Glutamatergic neuron (in vitro differentiated cells): ENCODE measurements at regions not wholly inside any gene's neighbourhood (a gene's known extent, or its start where the extent isn't known, plus 50 kb on each side); places are given as distances from the start of the nearest gene placed in this dataset.

Source experiments
- DNase-seq: peaks from one replicate; pipeline ENCODE4 v3.0.0; 2022
- H3K27ac Mint-ChIP-seq: one replicate; pipeline ENCODE4 v1.8.0; 2020; ENCODE audit warnings: mild to moderate bottlenecking, mixed read lengths, inconsistent platforms; ENCODE audit not compliant: unreplicated experiment
- H3K27me3 Mint-ChIP-seq: one replicate; pipeline ENCODE4 v1.8.0; 2020; ENCODE audit warnings: mild to moderate bottlenecking, moderate library complexity, mixed read lengths, inconsistent platforms; ENCODE audit not compliant: unreplicated experiment
- H3K36me3 Mint-ChIP-seq: one replicate; pipeline ENCODE4 v1.8.0; 2020; ENCODE audit warnings: mild to moderate bottlenecking, mixed read lengths, inconsistent platforms; ENCODE audit not compliant: unreplicated experiment
- H3K4me1 Mint-ChIP-seq: one replicate; pipeline ENCODE4 v1.8.0; 2020; ENCODE audit warnings: mild to moderate bottlenecking, low read depth, mixed read lengths, inconsistent platforms; ENCODE audit not compliant: unreplicated experiment
- H3K4me3 Mint-ChIP-seq: one replicate; pipeline ENCODE4 v1.8.0; 2020; ENCODE audit warnings: mild to moderate bottlenecking, mixed read lengths, inconsistent platforms; ENCODE audit not compliant: unreplicated experiment
- H3K9me3 Mint-ChIP-seq: one replicate; pipeline ENCODE4 v1.8.0; 2020; ENCODE audit warnings: mild to moderate bottlenecking, moderate library complexity, mixed read lengths, inconsistent platforms; ENCODE audit not compliant: unreplicated experiment
- CTCF ChIP-seq: fragments of 200-600 bp; sonication (generic); IDR thresholded peaks from one replicate; pipeline ENCODE4 v1.5.0; 2021; ENCODE audit not compliant: partially characterized antibody, unreplicated experiment

- H3K4me1 Mint-ChIP-seq, result no peaks in the 10 kb centered on the region
- H3K9me3 Mint-ChIP-seq, result no peaks in the 10 kb centered on the region
- DNase-seq, result no peak
- TF ChIP-seq CTCF, result no peak
- H3K4me3 Mint-ChIP-seq, result no peak overlapping the region
- H3K27me3 Mint-ChIP-seq, result peaks cover 1% of the 10 kb centered on the region
- H3K36me3 Mint-ChIP-seq, result no peaks in the 10 kb centered on the region
- no peak overlapping the region for H3K27ac Mint-ChIP-seq
These were observed 52.5 kb upstream of the C11orf58 start for GRCh38 chr11:16685914-16686313.

GRCh38 chr11:16678466-16679116 lies 59.9 kb upstream of the C11orf58 start:
- H3K9me3 Mint-ChIP-seq, result no peaks in the 10 kb centered on the region
- H3K4me1 Mint-ChIP-seq, result no peaks in the 10 kb centered on the region
- no peak overlapping the region for H3K4me3 Mint-ChIP-seq
- no peak overlapping the region for H3K27ac Mint-ChIP-seq
- H3K27me3 Mint-ChIP-seq, result no peaks in the 10 kb centered on the region
- no peak for DNase-seq
- TF ChIP-seq CTCF, result no peak
- no peaks in the 10 kb centered on the region for H3K36me3 Mint-ChIP-seq

- H3K27me3 Mint-ChIP-seq, result no peaks in the 10 kb centered on the region
These were observed 68.5 kb upstream of the C11orf58 start for GRCh38 chr11:16669799-16670415.

GRCh38 chr11:16632295-16633200 lies 105.9 kb upstream of the C11orf58 start:
- no peak for DNase-seq
- Mint-ChIP-seq H3K4me3 (no peak overlapping the region), H3K27ac (no peak overlapping the region), H3K9me3 (peaks cover 6% of the 10 kb centered on the region), H3K36me3 (peaks cover 8% of the 10 kb centered on the region), H3K27me3 (peaks cover 2% of the 10 kb centered on the region), H3K4me1 (no peaks in the 10 kb centered on the region)
- peak; percentile 51 for TF ChIP-seq CTCF

More at GRCh38 chr11:16669799-16670415, 68.5 kb upstream of the C11orf58 start:
- Mint-ChIP-seq H3K4me1 (peaks cover 2% of the 10 kb centered on the region), H3K4me3 (no peak overlapping the region), H3K27ac (no peak overlapping the region), H3K36me3 (peaks cover 12% of the 10 kb centered on the region), H3K9me3 (peaks cover 6% of the 10 kb centered on the region)
- TF ChIP-seq CTCF, result no peak
- DNase-seq, result no peak
